Mucosa of rectum (tissue), 2 donors: ENCODE measurements at regions not wholly inside any gene's neighbourhood (a gene's known extent, or its start where the extent isn't known, plus 50 kb on each side); places are given as distances from the start of the nearest gene placed in this dataset.

Experiments used
- H3K27ac ChIP-seq, 2 donors: one replicate each; pipeline ENCODE4 v1.7.0; 2013; ENCODE audit warnings: inconsistent platforms in 2 of 2, low read depth in 2 of 2, low read length in 2 of 2
- H3K27me3 ChIP-seq, 2 donors: one replicate each; pipeline ENCODE4 v1.7.0; 2013; ENCODE audit warnings: low read length in 2 of 2; ENCODE audit not compliant: control insufficient read depth in 2 of 2, insufficient read depth in 2 of 2
- H3K36me3 ChIP-seq, 2 donors: one replicate each; pipeline ENCODE4 v1.7.0; 2013; ENCODE audit warnings: low read length in 2 of 2; ENCODE audit not compliant: control insufficient read depth in 2 of 2, insufficient read depth in 2 of 2
- H3K4me1 ChIP-seq, 2 donors: one replicate each; pipeline ENCODE4 v1.7.0; 2013; ENCODE audit warnings: low read length in 2 of 2, mild to moderate bottlenecking in 1 of 2; ENCODE audit not compliant: control insufficient read depth in 2 of 2, insufficient read depth in 2 of 2
- H3K4me3 ChIP-seq, 2 donors: one replicate each; pipeline ENCODE4 v1.7.0; 2013; ENCODE audit warnings: low read length in 2 of 2
- H3K9ac ChIP-seq, 2 donors: one replicate each; pipeline ENCODE4 v1.7.0; 2013; ENCODE audit warnings: low read length in 2 of 2, low read depth in 1 of 2, mild to moderate bottlenecking in 1 of 2
- H3K9me3 ChIP-seq, 2 donors: one replicate each; pipeline ENCODE4 v1.7.0; 2013; ENCODE audit warnings: low read length in 2 of 2; ENCODE audit not compliant: control insufficient read depth in 2 of 2
- donor health status: healthy.
- donor health status: Normal muscosa, but diverticular disease.

DNA sequence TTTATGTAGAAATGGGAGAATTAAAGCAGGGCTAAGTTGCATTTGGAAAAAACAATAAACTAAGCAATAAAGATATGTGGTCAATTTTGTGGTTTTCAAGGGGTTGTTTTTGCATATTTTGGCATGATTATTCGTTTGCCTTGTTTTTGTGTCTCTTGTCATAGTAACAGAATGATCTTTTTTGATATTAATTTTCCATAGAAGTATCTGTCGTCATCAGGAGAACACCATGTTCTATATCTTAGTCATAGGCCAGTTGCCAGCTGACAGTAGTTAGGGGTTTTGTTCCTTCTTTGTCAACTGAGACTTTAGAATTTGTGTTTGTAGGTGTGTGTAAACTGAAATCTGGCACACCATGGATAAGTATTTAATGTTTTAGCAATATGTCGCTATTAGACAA, 1354.8 kb downstream of the LRFN5 start:
- Histone ChIP-seq H3K27me3 (no peaks in the 10 kb centered on the region), H3K4me3 (no peak overlapping the region), H3K4me1 (no peaks in the 10 kb centered on the region), H3K36me3 (no peaks in the 10 kb centered on the region), H3K27ac (no peak overlapping the region), H3K9ac (no peak overlapping the region), H3K9me3 (no peaks in the 10 kb centered on the region)

DNA sequence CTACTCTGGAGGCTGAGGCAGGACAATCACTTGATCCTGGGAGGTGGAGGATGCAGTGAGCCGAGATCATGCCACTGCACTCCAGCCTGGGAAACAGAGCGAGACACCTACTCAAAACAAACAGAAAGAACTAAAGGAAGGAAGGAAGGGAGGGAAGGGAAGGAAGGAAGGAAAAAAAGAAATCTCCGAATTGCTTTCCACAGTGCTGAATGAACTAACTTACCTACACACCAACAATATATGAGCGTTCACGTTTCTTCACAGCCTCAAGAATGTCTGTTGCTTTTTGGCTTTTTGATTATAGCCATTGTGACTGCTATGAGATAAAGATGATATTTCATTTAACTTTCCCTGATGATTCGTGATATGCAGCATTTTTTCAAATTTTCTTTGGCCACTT, 1343.7 kb downstream of the LRFN5 start:
- H3K9me3 ChIP-seq, result peaks cover 0 to 2% of the 10 kb centered on the region in 2 donors
- no peak overlapping the region for H3K27ac ChIP-seq
- H3K27me3 ChIP-seq, result no peaks in the 10 kb centered on the region
- H3K36me3 ChIP-seq, result no peaks in the 10 kb centered on the region
- no peaks in the 10 kb centered on the region for H3K4me1 ChIP-seq
- H3K4me3 ChIP-seq, result no peak overlapping the region
- H3K9ac ChIP-seq, result no peak overlapping the region

DNA sequence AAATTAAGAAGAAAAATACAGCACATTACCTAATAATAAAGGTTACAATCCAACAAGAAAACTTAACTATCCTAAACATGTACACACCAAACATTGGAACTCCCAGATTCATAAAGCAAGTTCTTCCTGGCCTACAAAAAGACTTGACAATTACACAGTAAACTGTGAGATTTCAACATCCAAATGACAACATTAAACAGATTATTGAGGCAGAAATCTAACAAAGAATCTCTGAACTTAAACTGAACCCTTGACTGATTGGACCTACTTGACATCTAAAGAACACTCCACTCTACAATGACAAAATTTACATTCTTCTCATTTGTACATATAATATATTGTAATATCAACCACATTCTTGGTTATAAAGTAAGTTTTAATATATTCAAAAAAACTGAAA, 1341.3 kb downstream of the LRFN5 start:
- Histone ChIP-seq H3K4me1 (no peaks in the 10 kb centered on the region), H3K27ac (no peak overlapping the region), H3K9me3 (peaks cover 0 to 2% of the 10 kb centered on the region in 2 donors), H3K27me3 (no peaks in the 10 kb centered on the region), H3K36me3 (no peaks in the 10 kb centered on the region), H3K4me3 (no peak overlapping the region), H3K9ac (no peak overlapping the region)

DNA sequence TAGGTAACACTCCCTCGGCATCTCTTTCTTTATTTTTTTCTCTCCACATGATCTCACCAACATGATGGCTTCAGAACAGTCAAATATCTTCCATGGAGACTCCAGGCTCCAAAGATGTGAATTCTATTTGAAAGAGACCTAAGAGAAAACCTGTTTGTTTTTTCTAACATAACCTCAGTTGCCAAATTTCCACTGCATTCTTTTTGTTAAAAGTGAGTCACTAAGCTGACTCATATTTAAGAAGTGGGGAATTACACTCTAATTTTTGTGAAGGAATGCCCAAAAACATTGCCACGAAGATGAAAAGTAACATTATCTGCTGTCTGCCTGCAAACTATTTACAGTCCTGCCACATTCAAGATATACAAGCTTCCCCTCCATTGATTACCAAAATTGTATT, 1337.6 kb downstream of the LRFN5 start:
- no peaks in the 10 kb centered on the region for H3K36me3 ChIP-seq
- no peaks in the 10 kb centered on the region for H3K4me1 ChIP-seq
- no peak overlapping the region for H3K27ac ChIP-seq
- no peaks in the 10 kb centered on the region for H3K27me3 ChIP-seq
- no peak overlapping the region for H3K4me3 ChIP-seq
- no peaks in the 10 kb centered on the region for H3K9me3 ChIP-seq
- H3K9ac ChIP-seq, result no peak overlapping the region

DNA sequence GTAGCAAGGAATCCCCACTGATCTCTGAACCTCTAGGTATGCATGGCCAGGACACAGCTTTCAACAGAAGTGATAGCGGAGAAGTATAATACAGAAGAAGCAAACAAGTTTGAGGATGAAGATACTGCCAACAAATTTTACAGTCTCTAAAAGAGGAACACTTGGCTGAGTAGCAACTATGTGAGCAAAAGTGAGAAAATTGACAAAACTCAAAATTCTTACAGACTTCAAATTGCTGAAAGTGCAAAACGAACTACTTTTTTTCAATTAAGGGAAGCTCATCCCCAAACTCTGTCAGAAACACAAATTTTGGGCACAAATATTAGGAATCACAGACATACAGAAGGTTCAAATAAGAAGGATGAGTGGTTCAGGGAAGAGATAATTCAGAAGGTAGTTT, 1324.6 kb downstream of the LRFN5 start:
- Histone ChIP-seq H3K36me3 (no peaks in the 10 kb centered on the region), H3K9ac (no peak overlapping the region), H3K27me3 (no peaks in the 10 kb centered on the region), H3K4me1 (no peaks in the 10 kb centered on the region), H3K9me3 (peaks cover 0 to 2% of the 10 kb centered on the region in 2 donors), H3K27ac (no peak overlapping the region), H3K4me3 (no peak overlapping the region)

DNA sequence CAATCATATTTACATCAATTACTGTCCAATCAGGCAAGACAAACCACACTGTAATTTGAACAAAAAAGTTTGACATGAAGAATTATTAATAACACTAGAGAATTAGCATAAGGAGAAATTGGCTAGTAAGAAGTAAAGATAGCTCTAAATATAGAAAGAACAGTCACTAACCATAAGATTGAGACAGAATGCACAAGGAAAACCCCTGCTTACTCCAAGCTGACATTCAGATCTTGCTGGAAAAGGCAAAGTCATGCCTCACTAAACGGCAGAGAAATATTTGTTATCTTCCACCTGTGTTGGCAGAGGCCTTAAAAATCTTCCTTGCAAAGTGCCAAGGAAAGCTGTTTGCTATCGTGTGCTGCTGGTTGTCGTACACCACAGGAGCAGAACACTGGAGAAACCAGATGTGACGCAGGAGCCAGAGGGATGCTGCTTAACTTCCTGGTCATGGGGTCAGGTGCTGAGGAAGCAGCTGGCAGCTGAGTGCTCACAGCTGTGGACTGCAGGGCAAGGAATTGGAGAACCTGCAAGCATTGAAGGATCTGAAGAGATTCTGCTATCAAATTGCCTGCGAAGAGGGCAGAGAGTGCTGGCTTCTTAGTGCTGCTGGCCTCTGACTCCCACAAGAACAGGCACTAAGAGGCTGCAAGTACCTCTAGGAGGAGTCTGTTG, 1323.3 kb downstream of the LRFN5 start:
- H3K27ac ChIP-seq, result no peak overlapping the region
- H3K9me3 ChIP-seq, result peaks cover 0 to 2% of the 10 kb centered on the region in 2 donors
- no peaks in the 10 kb centered on the region for H3K27me3 ChIP-seq
- H3K9ac ChIP-seq, result no peak overlapping the region
- no peak overlapping the region for H3K4me3 ChIP-seq
- H3K36me3 ChIP-seq, result no peaks in the 10 kb centered on the region
- no peaks in the 10 kb centered on the region for H3K4me1 ChIP-seq

DNA sequence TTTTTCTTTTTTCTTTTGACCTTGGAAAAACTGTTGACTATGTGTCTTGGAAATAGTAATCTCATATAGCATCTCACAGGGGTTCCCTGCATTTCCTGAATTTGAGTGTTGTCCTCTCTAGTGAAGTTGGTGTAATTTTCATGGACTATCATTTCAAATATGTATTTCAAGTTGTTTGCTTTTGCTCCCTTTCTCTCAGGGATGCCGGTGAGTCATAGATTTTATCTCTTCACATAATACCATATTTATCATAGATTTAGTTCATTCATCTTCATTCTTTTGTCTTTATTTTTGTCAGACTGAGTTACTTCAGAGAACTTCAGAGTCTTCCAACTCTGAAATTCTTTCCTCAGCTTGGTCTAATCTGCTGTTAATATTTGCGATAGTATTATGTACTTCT, 1320.6 kb downstream of the LRFN5 start:
- H3K4me1 ChIP-seq, result no peaks in the 10 kb centered on the region
- H3K9ac ChIP-seq, result no peak overlapping the region
- H3K27ac ChIP-seq, result no peak overlapping the region
- no peak overlapping the region for H3K4me3 ChIP-seq
- H3K27me3 ChIP-seq, result no peaks in the 10 kb centered on the region
- peaks cover 0 to 2% of the 10 kb centered on the region in 2 donors for H3K9me3 ChIP-seq
- no peaks in the 10 kb centered on the region for H3K36me3 ChIP-seq

DNA sequence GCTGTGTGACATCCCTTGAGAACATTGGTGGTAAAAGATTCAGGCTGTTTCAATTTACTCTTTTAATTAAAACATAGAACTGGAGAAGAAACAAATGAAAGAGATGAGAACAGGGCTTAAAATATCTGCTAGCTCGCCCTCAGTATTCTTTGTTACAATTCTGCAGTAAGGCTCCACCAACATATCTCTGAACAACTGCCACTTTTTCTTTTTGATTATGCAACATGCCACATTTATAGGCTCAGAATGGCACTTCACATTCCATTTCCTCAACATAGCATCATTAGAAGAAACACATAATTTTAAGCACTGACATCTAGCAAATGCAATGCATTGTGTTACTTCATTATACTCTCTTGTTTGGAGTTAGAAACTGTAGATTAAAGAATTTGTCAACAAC, 1315.2 kb downstream of the LRFN5 start:
- Histone ChIP-seq H3K27me3 (no peaks in the 10 kb centered on the region), H3K4me1 (no peaks in the 10 kb centered on the region), H3K9me3 (no peaks in the 10 kb centered on the region), H3K27ac (no peak overlapping the region), H3K9ac (no peak overlapping the region), H3K36me3 (no peaks in the 10 kb centered on the region), H3K4me3 (no peak overlapping the region)

DNA sequence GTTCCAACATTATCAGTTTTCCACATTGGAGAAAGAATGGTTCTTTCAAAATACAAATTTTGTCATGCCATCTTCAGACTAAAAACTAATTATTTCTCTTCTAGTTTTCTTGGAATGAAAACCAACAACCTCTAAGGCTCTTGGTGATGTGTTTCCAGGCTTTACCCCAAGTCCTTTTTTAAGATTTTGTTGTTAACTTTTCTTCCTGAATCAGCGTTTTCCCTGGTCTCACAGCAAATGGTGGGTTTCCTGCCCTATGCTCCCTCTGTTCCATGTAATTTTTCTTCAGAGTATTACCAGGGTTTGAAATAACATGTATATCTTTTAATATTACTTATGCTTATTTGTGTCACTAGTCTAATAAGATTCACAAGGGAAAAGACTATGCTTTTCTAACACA, 1311.9 kb downstream of the LRFN5 start:
- Histone ChIP-seq H3K36me3 (no peaks in the 10 kb centered on the region), H3K9ac (no peak overlapping the region), H3K4me3 (no peak overlapping the region), H3K27me3 (no peaks in the 10 kb centered on the region), H3K9me3 (no peaks in the 10 kb centered on the region), H3K4me1 (no peaks in the 10 kb centered on the region), H3K27ac (no peak overlapping the region)

DNA sequence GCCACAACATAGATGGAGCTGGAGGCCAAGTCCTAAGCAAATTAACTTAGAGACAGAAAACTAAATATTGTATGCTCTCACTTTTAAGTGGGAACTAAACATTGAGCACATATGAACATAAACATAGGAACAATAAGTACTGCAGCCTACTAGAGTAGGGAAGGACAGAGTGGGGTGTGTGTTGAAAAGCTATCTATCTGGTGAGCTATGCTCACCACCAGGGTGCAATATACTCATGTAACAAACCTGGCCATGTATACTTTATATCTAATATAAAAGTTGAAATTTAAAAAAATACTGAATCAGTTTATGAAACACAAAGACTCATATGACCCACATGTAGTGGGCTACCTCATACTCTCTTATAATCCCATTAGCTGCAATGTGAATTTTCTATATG, 1305.0 kb downstream of the LRFN5 start:
- H3K4me1 ChIP-seq, result no peaks in the 10 kb centered on the region
- no peaks in the 10 kb centered on the region for H3K9me3 ChIP-seq
- H3K9ac ChIP-seq, result no peak overlapping the region
- H3K27ac ChIP-seq, result no peak overlapping the region
- no peak overlapping the region for H3K4me3 ChIP-seq
- H3K27me3 ChIP-seq, result no peaks in the 10 kb centered on the region
- no peaks in the 10 kb centered on the region for H3K36me3 ChIP-seq

DNA sequence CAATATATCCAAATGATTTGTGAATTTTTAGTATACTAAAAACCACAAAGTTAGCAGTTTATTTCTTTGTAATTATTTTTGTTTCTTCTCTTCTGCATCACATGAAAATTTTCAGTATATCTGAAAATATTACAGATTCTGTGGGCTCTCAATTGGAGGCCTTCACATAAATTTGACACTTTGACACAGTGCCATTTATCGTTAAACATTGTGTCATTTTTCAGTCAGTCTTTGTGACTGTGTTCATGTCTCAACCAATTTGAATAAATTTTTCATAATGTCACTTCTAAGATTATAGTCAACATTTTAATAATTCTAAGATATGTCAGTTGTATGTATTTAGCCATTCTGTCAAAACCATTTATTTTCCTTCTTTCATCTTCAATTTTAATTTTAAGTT, 1303.0 kb downstream of the LRFN5 start:
- H3K4me1 ChIP-seq, result no peaks in the 10 kb centered on the region
- H3K36me3 ChIP-seq, result no peaks in the 10 kb centered on the region
- no peak overlapping the region for H3K27ac ChIP-seq
- H3K27me3 ChIP-seq, result no peaks in the 10 kb centered on the region
- H3K4me3 ChIP-seq, result no peak overlapping the region
- no peak overlapping the region for H3K9ac ChIP-seq
- H3K9me3 ChIP-seq, result no peaks in the 10 kb centered on the region
